ENCODE measurements at regions not wholly inside any gene's neighbourhood (a gene's known extent, or its start where the extent isn't known, plus 50 kb on each side); places are given as distances from the start of the nearest gene placed in this dataset.

DNA sequence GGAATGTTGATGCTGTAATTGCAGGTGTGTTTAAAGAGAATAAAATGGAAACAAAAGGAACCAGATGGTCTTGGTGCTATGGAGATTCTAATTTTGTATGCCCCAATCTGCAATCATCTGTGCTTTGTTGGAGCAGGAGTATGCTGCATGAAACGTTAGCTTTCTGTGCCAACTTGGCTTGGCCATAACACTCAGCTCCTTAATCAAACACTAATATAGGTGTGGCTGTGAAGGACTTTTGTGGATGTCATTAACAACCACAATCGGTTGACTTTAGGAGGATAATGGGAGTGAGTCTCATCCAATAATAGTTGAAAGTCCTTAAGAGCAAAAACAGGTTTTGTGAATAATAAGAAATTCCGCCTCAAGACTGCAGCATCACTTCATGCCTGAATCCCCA, 399.2 kb downstream of the NLGN4X start:
- H3K27me3 ChIP-seq (ENCODE audit: insufficient read depth, low read length): no peaks in the 10 kb centered on the region
- H3K4me3 ChIP-seq (ENCODE audit: low read length): no peak overlapping the region
- no peak overlapping the region for H2AFZ ChIP-seq (ENCODE audit: low read depth, low read length)
- no peaks in the 10 kb centered on the region for H3K9me3 ChIP-seq (ENCODE audit: low read length)
- H3K4me1 ChIP-seq (ENCODE audit: insufficient read depth, low read length): no peaks in the 10 kb centered on the region
- H3K36me3 ChIP-seq (ENCODE audit: insufficient read depth, low read length): no peaks in the 10 kb centered on the region

DNA sequence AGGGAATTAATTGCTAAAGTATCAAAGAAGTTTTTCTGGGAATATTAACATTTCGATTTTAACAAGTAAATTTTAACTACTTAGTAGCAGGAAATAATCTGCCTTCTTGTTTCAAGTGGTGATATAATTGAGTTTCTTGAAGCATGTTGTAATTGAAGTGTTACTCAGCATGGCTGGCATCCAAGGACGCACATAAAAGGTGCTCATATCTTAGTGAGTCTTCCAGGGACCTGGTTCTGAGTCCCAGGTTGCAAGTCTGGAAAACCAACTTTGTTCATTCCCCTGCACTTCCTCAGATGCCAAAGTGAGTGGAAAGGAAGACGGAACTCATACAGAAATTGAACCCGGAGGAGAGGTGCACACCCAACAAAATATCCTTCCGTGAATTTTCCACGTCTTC, 399.6 kb downstream of the NLGN4X start:
- H3K36me3 ChIP-seq (ENCODE audit: insufficient read depth, low read length): no peaks in the 10 kb centered on the region
- H3K4me3 ChIP-seq (ENCODE audit: low read length): no peak overlapping the region
- H3K9me3 ChIP-seq (ENCODE audit: low read length): no peaks in the 10 kb centered on the region
- no peaks in the 10 kb centered on the region for H3K27me3 ChIP-seq (ENCODE audit: insufficient read depth, low read length)
- no peaks in the 10 kb centered on the region for H3K4me1 ChIP-seq (ENCODE audit: insufficient read depth, low read length)
- no peak overlapping the region for H2AFZ ChIP-seq (ENCODE audit: low read depth, low read length)

- no peaks in the 10 kb centered on the region for H3K9me3 ChIP-seq (ENCODE audit: low read length)
- no peak overlapping the region for H2AFZ ChIP-seq (ENCODE audit: low read depth, low read length)
- no peaks in the 10 kb centered on the region for H3K27me3 ChIP-seq (ENCODE audit: insufficient read depth, low read length)
- no peak overlapping the region for H3K4me3 ChIP-seq (ENCODE audit: low read length)
- peaks cover 3% of the 10 kb centered on the region for H3K4me1 ChIP-seq (ENCODE audit: insufficient read depth, low read length)
- no peaks in the 10 kb centered on the region for H3K36me3 ChIP-seq (ENCODE audit: insufficient read depth, low read length)
These were observed 404.8 kb downstream of the NLGN4X start for GRCh38 chrX:5823903-5824302.

DNA sequence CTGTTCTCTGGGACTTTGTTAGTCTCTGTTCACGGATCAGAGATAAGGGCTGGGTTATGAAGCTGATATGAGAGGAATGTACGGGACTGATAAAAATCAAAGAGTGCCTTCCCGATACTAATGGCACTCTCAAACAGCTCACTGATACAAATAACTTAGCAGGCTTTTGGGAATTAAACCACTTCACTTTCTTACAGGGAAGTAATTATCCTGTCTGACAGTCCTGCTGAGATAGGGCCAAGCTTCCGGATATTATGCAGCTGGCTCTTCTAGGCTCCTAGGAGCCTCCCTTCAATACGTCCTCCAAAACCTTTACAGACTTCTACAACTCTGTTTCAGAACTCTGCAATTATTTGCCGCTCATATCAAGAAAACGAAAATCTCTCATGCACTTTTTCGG, 418.0 kb downstream of the NLGN4X start:
- no peaks in the 10 kb centered on the region for H3K4me1 ChIP-seq (ENCODE audit: insufficient read depth, low read length)
- no peak overlapping the region for H3K4me3 ChIP-seq (ENCODE audit: low read length)
- no peaks in the 10 kb centered on the region for H3K27me3 ChIP-seq (ENCODE audit: insufficient read depth, low read length)
- no peaks in the 10 kb centered on the region for H3K36me3 ChIP-seq (ENCODE audit: insufficient read depth, low read length)
- no peaks in the 10 kb centered on the region for H3K9me3 ChIP-seq (ENCODE audit: low read length)
- H2AFZ ChIP-seq (ENCODE audit: low read depth, low read length): no peak overlapping the region

GRCh38 chrX:5807181-5807580, 421.5 kb downstream of the NLGN4X start:
- Histone ChIP-seq H3K9me3 (ENCODE audit: low read length) (no peaks in the 10 kb centered on the region), H3K4me1 (ENCODE audit: insufficient read depth, low read length) (no peaks in the 10 kb centered on the region), H3K27me3 (ENCODE audit: insufficient read depth, low read length) (no peaks in the 10 kb centered on the region), H3K36me3 (ENCODE audit: insufficient read depth, low read length) (no peaks in the 10 kb centered on the region), H2AFZ (ENCODE audit: low read depth, low read length) (no peak overlapping the region), H3K4me3 (ENCODE audit: low read length) (no peak overlapping the region)

- no peaks in the 10 kb centered on the region for H3K36me3 ChIP-seq (ENCODE audit: insufficient read depth, low read length)
- no peak overlapping the region for H2AFZ ChIP-seq (ENCODE audit: low read depth, low read length)
- H3K4me1 ChIP-seq (ENCODE audit: insufficient read depth, low read length): no peaks in the 10 kb centered on the region
These were observed 426.3 kb downstream of the NLGN4X start for GRCh38 chrX:5802391-5802790.

DNA sequence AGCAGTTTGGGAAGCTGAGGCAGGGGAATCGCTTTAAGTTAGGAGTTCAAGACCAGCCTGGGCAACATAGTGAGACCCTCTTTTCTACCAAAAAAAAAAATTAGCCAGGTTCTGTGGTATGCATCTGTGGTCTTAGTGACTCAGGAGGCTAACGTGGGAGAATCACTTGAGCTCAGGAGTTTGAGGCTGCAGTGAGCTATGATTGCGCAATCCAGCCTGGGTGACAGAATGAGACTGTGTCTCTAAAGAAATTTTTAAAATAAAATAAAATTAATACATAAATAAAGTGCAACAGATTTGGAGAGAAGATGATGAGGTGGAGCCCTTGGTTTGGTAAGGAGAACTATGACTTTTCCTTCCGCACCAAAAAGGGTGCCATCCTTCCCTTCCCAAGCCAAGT, 436.9 kb downstream of the NLGN4X start:
- H3K4me3 ChIP-seq (ENCODE audit: low read length): no peak overlapping the region
- no peak overlapping the region for H2AFZ ChIP-seq (ENCODE audit: low read depth, low read length)
- no peaks in the 10 kb centered on the region for H3K36me3 ChIP-seq (ENCODE audit: insufficient read depth, low read length)
- H3K4me1 ChIP-seq (ENCODE audit: insufficient read depth, low read length): no peaks in the 10 kb centered on the region
- H3K27me3 ChIP-seq (ENCODE audit: insufficient read depth, low read length): no peaks in the 10 kb centered on the region
- no peaks in the 10 kb centered on the region for H3K9me3 ChIP-seq (ENCODE audit: low read length)

More at GRCh38 chrX:5802391-5802790, 426.3 kb downstream of the NLGN4X start:
- no peak overlapping the region for H3K4me3 ChIP-seq (ENCODE audit: low read length)
- no peaks in the 10 kb centered on the region for H3K27me3 ChIP-seq (ENCODE audit: insufficient read depth, low read length)
- no peaks in the 10 kb centered on the region for H3K9me3 ChIP-seq (ENCODE audit: low read length)

- Histone ChIP-seq H3K36me3 (ENCODE audit: insufficient read depth, low read length) (no peaks in the 10 kb centered on the region), H3K27me3 (ENCODE audit: insufficient read depth, low read length) (no peaks in the 10 kb centered on the region), H3K4me3 (ENCODE audit: low read length) (no peak overlapping the region), H3K4me1 (ENCODE audit: insufficient read depth, low read length) (no peaks in the 10 kb centered on the region), H3K9me3 (ENCODE audit: low read length) (no peaks in the 10 kb centered on the region), H2AFZ (ENCODE audit: low read depth, low read length) (no peak overlapping the region)
These were observed 439.8 kb downstream of the NLGN4X start for GRCh38 chrX:5788910-5789309.

GRCh38 chrX:5780821-5781220, 447.8 kb downstream of the NLGN4X start:
- Histone ChIP-seq H3K4me1 (ENCODE audit: insufficient read depth, low read length) (no peaks in the 10 kb centered on the region), H3K36me3 (ENCODE audit: insufficient read depth, low read length) (no peaks in the 10 kb centered on the region), H2AFZ (ENCODE audit: low read depth, low read length) (no peak overlapping the region), H3K9me3 (ENCODE audit: low read length) (no peaks in the 10 kb centered on the region), H3K27me3 (ENCODE audit: insufficient read depth, low read length) (no peaks in the 10 kb centered on the region), H3K4me3 (ENCODE audit: low read length) (no peak overlapping the region)

GRCh38 chrX:5775846-5776430, 452.7 kb downstream of the NLGN4X start:
- no peaks in the 10 kb centered on the region for H3K36me3 ChIP-seq (ENCODE audit: insufficient read depth, low read length)
- H3K4me3 ChIP-seq (ENCODE audit: low read length): no peak overlapping the region
- H3K4me1 ChIP-seq (ENCODE audit: insufficient read depth, low read length): no peaks in the 10 kb centered on the region
- H3K27me3 ChIP-seq (ENCODE audit: insufficient read depth, low read length): no peaks in the 10 kb centered on the region
- H2AFZ ChIP-seq (ENCODE audit: low read depth, low read length): no peak overlapping the region
- no peaks in the 10 kb centered on the region for H3K9me3 ChIP-seq (ENCODE audit: low read length)

DNA sequence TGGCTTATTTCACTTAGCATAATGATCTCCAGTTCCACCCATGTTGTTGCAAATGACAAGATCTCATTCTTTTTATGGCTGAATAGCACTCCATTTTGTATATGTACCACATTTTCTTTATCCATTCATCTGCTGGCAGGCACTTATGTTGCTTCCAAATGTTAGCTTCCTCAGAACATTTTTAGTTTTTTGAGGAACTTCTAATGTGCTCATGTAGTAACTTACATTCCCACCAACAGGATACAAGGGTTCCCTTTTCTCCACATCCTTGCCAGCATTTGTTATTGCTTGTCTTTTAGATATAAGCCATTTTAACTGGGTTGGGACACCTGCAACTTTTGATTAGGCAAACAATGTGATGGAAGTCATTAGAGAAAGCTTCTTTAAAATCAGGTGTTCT, 454.2 kb downstream of the NLGN4X start:
- Histone ChIP-seq H3K4me3 (ENCODE audit: low read length) (no peak overlapping the region), H2AFZ (ENCODE audit: low read depth, low read length) (no peak overlapping the region), H3K9me3 (ENCODE audit: low read length) (no peaks in the 10 kb centered on the region), H3K4me1 (ENCODE audit: insufficient read depth, low read length) (no peaks in the 10 kb centered on the region), H3K36me3 (ENCODE audit: insufficient read depth, low read length) (no peaks in the 10 kb centered on the region), H3K27me3 (ENCODE audit: insufficient read depth, low read length) (no peaks in the 10 kb centered on the region)

- H2AFZ ChIP-seq (ENCODE audit: low read depth, low read length): no peak overlapping the region
- H3K4me3 ChIP-seq (ENCODE audit: low read length): no peak overlapping the region
- H3K36me3 ChIP-seq (ENCODE audit: insufficient read depth, low read length): no peaks in the 10 kb centered on the region
- no peaks in the 10 kb centered on the region for H3K27me3 ChIP-seq (ENCODE audit: insufficient read depth, low read length)
- H3K4me1 ChIP-seq (ENCODE audit: insufficient read depth, low read length): no peaks in the 10 kb centered on the region
- no peaks in the 10 kb centered on the region for H3K9me3 ChIP-seq (ENCODE audit: low read length)
These were observed 457.2 kb downstream of the NLGN4X start for GRCh38 chrX:5771441-5771840.

DNA sequence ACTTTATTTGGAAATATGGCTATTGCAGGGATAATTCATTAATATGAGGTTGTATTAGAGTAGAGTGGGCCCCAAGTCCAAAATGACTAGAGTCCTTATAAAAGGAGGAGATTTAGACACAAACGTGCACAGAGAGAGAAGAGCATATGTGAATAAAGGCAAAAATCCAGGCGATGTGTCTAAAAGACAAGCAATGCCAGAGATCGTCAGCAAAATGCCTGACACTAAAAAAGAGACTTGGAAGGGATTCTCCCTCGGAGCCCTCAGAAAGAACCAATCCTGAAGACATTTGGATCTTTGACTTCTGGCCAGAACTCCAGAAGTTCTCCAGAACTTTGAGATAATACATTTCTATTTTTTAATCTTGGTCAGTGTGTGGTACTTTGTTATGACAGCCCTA, 472.1 kb downstream of the NLGN4X start:
- H3K4me1 ChIP-seq (ENCODE audit: insufficient read depth, low read length): peaks cover 8% of the 10 kb centered on the region
- no peak overlapping the region for H3K4me3 ChIP-seq (ENCODE audit: low read length)
- H2AFZ ChIP-seq (ENCODE audit: low read depth, low read length): no peak overlapping the region
- H3K36me3 ChIP-seq (ENCODE audit: insufficient read depth, low read length): no peaks in the 10 kb centered on the region
- no peaks in the 10 kb centered on the region for H3K9me3 ChIP-seq (ENCODE audit: low read length)
- no peaks in the 10 kb centered on the region for H3K27me3 ChIP-seq (ENCODE audit: insufficient read depth, low read length)

DNA sequence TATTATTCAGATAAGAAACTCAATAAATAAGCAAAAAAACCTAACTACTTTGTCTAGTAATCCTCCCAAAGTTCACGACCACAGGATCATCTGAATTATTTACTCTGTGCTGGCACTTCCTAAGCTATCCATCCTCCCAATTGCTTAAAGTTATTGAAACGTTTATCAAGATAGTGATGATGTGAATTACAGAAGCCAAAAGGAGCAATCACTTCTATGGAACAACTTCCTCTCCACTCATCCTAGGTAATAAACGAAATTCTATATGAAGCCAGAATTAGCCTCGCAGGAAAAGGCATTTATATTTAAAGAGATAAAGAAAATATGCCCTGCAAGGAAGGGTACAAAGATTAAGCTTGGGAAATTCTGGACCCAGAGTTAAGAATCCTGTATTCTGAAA, 475.4 kb downstream of the NLGN4X start:
- H3K27me3 ChIP-seq (ENCODE audit: insufficient read depth, low read length): no peaks in the 10 kb centered on the region
- H2AFZ ChIP-seq (ENCODE audit: low read depth, low read length): no peak overlapping the region
- no peak overlapping the region for H3K4me3 ChIP-seq (ENCODE audit: low read length)
- peaks cover 8% of the 10 kb centered on the region for H3K4me1 ChIP-seq (ENCODE audit: insufficient read depth, low read length)
- H3K36me3 ChIP-seq (ENCODE audit: insufficient read depth, low read length): no peaks in the 10 kb centered on the region
- no peaks in the 10 kb centered on the region for H3K9me3 ChIP-seq (ENCODE audit: low read length)
